OCI-LY1 (cell line): ENCODE measurements at regions not wholly inside any gene's neighbourhood (a gene's known extent, or its start where the extent isn't known, plus 50 kb on each side); places are given as distances from the start of the nearest gene placed in this dataset.

Experiments
- H2AFZ ChIP-seq: fragments of 200-600 bp; sonication (generic), shearing (Covaris generic); 2 replicates; pipeline ENCODE4 v1.6.0; 2014; ENCODE audit warnings: antibody characterized with exemption, mild to moderate bottlenecking, low read length
- H3F3A ChIP-seq: fragments of 200-600 bp; sonication (generic), shearing (Covaris generic); 2 replicates; pipeline ENCODE4 v1.6.0; 2014; ENCODE audit warnings: mild to moderate bottlenecking, antibody characterized with exemption, low read length, moderate library complexity; ENCODE audit not compliant: insufficient read depth
- H3K27ac ChIP-seq: fragments of 200-600 bp; sonication (generic); 2 replicates; pipeline ENCODE4 v1.5.1; 2014; ENCODE audit warnings: low read length, mixed run types, mild to moderate bottlenecking, low read depth; ENCODE audit not compliant: poor library complexity, severe bottlenecking
- H3K27me3 ChIP-seq: fragments of 200-600 bp; sonication (generic); 2 replicates; pipeline ENCODE4 v1.6.0; 2014; ENCODE audit warnings: antibody characterized with exemption, mild to moderate bottlenecking, low read length, moderate library complexity; ENCODE audit not compliant: insufficient read depth
- H3K36me3 ChIP-seq: fragments of 200-600 bp; sonication (generic); 2 replicates; pipeline ENCODE4 v1.6.1; 2014; ENCODE audit warnings: mild to moderate bottlenecking, antibody characterized with exemption, low read length, moderate library complexity, mixed read lengths; ENCODE audit not compliant: insufficient read depth
- H3K4me1 ChIP-seq: fragments of 200-600 bp; sonication (generic); 2 replicates; pipeline ENCODE4 v1.5.1; 2014; ENCODE audit warnings: mild to moderate bottlenecking, low read length, moderate library complexity; ENCODE audit not compliant: insufficient read depth, severe bottlenecking
- H3K4me2 ChIP-seq: fragments of 200-600 bp; sonication (generic), shearing (Covaris generic); 2 replicates; pipeline ENCODE4 v1.6.1; 2014; ENCODE audit warnings: low read length
- H3K4me3 ChIP-seq: fragments of 200-600 bp; sonication (generic); 2 replicates; pipeline ENCODE4 v1.5.1; 2014; ENCODE audit warnings: low read length, low read depth, mild to moderate bottlenecking, mixed read lengths; ENCODE audit not compliant: poor library complexity, severe bottlenecking
- H3K79me2 ChIP-seq: fragments of 200-600 bp; shearing (Covaris generic); 2 replicates; pipeline ENCODE4 v1.6.1; 2016; ENCODE audit warnings: mixed run types, low read length, mixed read lengths; ENCODE audit not compliant: insufficient read depth
- H3K9ac ChIP-seq: fragments of 200-600 bp; sonication (generic), shearing (Covaris generic); 2 replicates; pipeline ENCODE4 v1.6.1; 2014; ENCODE audit warnings: mild to moderate bottlenecking, low read length, mixed read lengths
- H3K9me2 ChIP-seq: fragments of 200-600 bp; sonication (generic), shearing (Covaris generic); 2 replicates; pipeline ENCODE4 v1.6.1; 2014; ENCODE audit warnings: low read depth, mild to moderate bottlenecking, low read length, mixed read lengths
- H3K9me3 ChIP-seq: fragments of 200-600 bp; shearing (Covaris generic); 2 replicates; pipeline ENCODE4 v1.6.1; 2014; ENCODE audit warnings: low read length, mixed read lengths
- H4K20me1 ChIP-seq: fragments of 200-600 bp; sonication (generic), shearing (Covaris generic); 2 replicates; pipeline ENCODE4 v1.6.0; 2016; ENCODE audit warnings: mild to moderate bottlenecking, low read length; ENCODE audit not compliant: insufficient read depth
- EZH2 ChIP-seq: fragments of 200-600 bp; sonication (generic), shearing (Covaris generic); IDR thresholded peaks from 2 replicates; pipeline ENCODE4 v1.8.0; 2017; ENCODE audit warnings: borderline replicate concordance, mixed run types, mild to moderate bottlenecking, antibody characterized with exemption, low read length, moderate library complexity, mixed read lengths
- TF ChIP-seq, protein P1 (sequence below): fragments of 200-600 bp; sonication (generic), shearing (Covaris generic); IDR thresholded peaks from 2 replicates; pipeline ENCODE4 v1.5.1; 2017; ENCODE audit warnings: mild to moderate bottlenecking, antibody characterized with exemption, low read length, moderate library complexity, mixed read lengths

DNA sequence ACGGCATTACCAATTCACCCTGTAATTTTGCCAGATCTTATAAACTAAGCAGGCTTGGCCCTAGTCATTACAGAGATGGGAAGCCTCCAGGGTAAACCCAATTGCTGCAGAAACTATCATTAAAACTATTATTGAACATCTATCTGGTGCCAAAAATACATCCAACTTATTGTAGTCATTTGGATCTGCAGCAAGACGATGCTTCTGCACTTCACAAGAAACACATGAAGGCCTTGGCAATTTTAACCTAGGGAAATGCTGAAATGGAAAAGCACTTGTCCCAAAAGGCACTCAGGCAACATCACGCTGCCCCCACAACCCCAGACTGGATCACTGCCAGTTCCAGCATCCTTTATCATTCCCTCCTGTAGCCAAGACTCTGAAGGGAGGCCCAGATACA, 85.3 kb upstream of the ACVR2A start:
- Histone ChIP-seq H3K79me2 (no peaks in the 10 kb centered on the region), H3K27ac (no peak overlapping the region), H4K20me1 (no peaks in the 10 kb centered on the region)

DNA sequence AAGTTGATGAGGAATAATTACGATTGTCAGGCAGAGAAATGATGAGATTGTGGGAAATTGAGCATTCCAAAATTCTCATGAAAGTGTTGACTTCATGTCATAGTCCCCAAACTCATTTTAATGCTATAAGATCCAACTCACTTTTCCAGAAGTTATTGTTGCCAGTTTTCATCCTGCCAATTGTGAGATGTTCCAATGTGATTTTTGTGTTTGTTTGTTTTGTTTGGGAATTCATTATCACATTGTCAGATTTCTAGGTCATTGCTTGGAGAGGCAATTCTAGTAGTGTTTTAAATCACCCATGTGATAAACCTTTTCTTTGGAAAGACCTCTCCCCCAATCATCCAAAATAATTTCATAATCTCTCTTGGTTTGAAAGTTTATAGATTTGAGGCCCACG, 86.0 kb upstream of the ACVR2A start:
- H3K79me2 ChIP-seq, result no peaks in the 10 kb centered on the region
- no peaks in the 10 kb centered on the region for H3F3A ChIP-seq
- H3K9ac ChIP-seq, result no peak overlapping the region

More for the DNA sequence above, 85.3 kb upstream of the ACVR2A start:
- Histone ChIP-seq H3K4me1 (no peaks in the 10 kb centered on the region), H3K4me2 (no peak overlapping the region), H3K9me2 (no peaks in the 10 kb centered on the region), H3F3A (no peaks in the 10 kb centered on the region), H3K4me3 (no peak overlapping the region), H3K36me3 (no peaks in the 10 kb centered on the region), H3K27me3 (no peaks in the 10 kb centered on the region), H2AFZ (no peak overlapping the region), H3K9ac (no peak overlapping the region), H3K9me3 (no peaks in the 10 kb centered on the region)
- TF ChIP-seq EZH2, result no peak
- TF ChIP-seq, protein P1, sequence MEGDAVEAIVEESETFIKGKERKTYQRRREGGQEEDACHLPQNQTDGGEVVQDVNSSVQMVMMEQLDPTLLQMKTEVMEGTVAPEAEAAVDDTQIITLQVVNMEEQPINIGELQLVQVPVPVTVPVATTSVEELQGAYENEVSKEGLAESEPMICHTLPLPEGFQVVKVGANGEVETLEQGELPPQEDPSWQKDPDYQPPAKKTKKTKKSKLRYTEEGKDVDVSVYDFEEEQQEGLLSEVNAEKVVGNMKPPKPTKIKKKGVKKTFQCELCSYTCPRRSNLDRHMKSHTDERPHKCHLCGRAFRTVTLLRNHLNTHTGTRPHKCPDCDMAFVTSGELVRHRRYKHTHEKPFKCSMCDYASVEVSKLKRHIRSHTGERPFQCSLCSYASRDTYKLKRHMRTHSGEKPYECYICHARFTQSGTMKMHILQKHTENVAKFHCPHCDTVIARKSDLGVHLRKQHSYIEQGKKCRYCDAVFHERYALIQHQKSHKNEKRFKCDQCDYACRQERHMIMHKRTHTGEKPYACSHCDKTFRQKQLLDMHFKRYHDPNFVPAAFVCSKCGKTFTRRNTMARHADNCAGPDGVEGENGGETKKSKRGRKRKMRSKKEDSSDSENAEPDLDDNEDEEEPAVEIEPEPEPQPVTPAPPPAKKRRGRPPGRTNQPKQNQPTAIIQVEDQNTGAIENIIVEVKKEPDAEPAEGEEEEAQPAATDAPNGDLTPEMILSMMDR, result no peak

DNA sequence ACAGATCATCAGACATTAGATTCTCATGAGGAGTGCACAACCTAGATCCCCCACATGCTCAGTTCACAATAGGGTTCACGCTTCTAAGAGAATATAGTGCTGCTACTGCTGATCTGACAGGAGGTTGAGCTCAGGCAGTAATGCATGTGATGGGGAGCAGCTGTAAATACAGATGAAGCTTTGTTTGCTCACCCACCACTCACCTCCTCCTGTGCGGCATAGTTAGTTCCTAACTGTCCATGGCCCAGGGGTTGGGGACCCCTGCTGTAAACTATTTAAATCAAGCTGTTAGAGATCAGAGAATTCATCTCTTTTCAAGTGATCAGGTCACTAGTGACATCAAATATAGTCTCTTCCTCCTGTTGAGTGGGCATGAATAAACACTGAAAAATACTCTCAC, 88.8 kb upstream of the ACVR2A start:
- no peaks in the 10 kb centered on the region for H4K20me1 ChIP-seq
- no peaks in the 10 kb centered on the region for H3F3A ChIP-seq
- no peak overlapping the region for H3K4me2 ChIP-seq
- TF ChIP-seq EZH2, result no peak
- TF ChIP-seq, protein P1, result no peak
- no peak overlapping the region for H3K4me3 ChIP-seq
- no peaks in the 10 kb centered on the region for H3K9me3 ChIP-seq
- H3K36me3 ChIP-seq, result no peaks in the 10 kb centered on the region
- no peak overlapping the region for H3K9ac ChIP-seq
- H3K79me2 ChIP-seq, result no peaks in the 10 kb centered on the region
- H3K9me2 ChIP-seq, result no peaks in the 10 kb centered on the region
- no peak overlapping the region for H3K27ac ChIP-seq
- H3K4me1 ChIP-seq, result no peaks in the 10 kb centered on the region
- no peak overlapping the region for H2AFZ ChIP-seq
- H3K27me3 ChIP-seq, result no peaks in the 10 kb centered on the region

More for the DNA sequence above, 86.0 kb upstream of the ACVR2A start:
- TF ChIP-seq, protein P1, result no peak
- no peak for TF ChIP-seq EZH2
- H3K9me2 ChIP-seq, result no peaks in the 10 kb centered on the region
- H3K4me2 ChIP-seq, result no peak overlapping the region
- H3K9me3 ChIP-seq, result no peaks in the 10 kb centered on the region
- no peak overlapping the region for H3K4me3 ChIP-seq
- no peaks in the 10 kb centered on the region for H4K20me1 ChIP-seq
- H3K4me1 ChIP-seq, result no peaks in the 10 kb centered on the region
- H3K36me3 ChIP-seq, result no peaks in the 10 kb centered on the region
- no peak overlapping the region for H2AFZ ChIP-seq
- H3K27ac ChIP-seq, result no peak overlapping the region
- H3K27me3 ChIP-seq, result no peaks in the 10 kb centered on the region
